Activated effector memory CD4-positive, alpha-beta T cell treated with anti-CD3 and anti-CD28 coated beads, Interleukin-2, amount 50 U/mL, for 16 hours (primary cell): ENCODE measurements at regions not wholly inside any gene's neighbourhood (a gene's known extent, or its start where the extent isn't known, plus 50 kb on each side); places are given as distances from the start of the nearest gene placed in this dataset.

Experiments
- DNase-seq: peaks from one replicate; pipeline ENCODE4 v3.0.0-alpha.2; 2020

DNA sequence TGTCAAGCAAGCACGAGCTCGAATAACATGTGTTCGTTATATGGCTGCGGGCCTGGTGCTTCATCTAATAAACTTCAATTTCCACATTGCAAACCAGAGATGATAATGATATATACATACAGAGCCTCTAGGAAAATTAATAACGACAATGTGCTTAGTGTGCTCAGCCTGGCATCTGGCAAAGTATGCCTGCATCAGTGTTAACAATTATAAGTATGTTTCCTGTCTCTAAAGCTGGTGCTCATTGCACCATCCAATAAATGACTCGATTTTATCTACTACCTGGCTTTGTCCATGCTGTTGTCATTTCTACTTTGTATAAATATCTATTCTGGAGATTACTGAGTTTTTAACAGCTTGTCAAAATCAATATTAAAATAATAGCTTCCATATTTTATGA, 1402.6 kb downstream of the MRPL39 start:
- DNase-seq = no peak

DNA sequence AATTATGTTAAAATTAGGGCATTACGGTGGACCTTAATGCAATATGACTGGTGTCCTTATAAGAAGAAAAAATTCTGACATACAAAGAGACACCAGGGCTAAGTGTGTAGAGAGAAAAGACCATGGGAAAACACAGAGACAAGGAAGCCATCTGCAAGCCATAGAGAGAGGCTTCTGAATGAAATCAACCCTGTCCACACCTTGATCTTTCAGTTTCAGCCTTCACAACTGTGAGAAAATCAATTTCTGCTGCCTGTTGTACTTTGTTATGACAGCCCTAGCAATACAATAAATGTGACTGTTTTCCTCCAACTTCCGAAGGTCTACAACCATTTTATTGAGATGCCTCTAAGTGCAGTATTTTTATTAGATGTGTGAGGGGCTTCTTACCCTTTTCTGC, 1407.2 kb downstream of the MRPL39 start:
- no peak for DNase-seq

DNA sequence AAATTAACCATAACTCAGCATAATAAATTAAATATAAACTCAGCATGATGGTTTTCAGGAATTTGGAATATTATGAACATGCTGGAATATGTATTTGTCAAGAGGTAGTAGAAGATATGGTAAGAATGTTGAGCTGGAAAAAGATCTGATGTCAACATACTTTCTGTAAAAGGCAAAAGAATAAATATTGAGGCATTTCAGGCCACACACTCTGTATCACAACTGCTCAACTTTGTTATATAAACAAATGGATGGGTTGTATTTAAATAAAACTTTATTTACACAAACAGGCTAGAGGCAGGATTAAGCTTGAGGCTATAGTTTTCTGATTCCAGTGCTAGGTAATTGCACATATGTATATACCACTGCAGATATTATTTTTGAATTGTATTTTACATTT, 1409.4 kb downstream of the MRPL39 start:
- DNase-seq = no peak

DNA sequence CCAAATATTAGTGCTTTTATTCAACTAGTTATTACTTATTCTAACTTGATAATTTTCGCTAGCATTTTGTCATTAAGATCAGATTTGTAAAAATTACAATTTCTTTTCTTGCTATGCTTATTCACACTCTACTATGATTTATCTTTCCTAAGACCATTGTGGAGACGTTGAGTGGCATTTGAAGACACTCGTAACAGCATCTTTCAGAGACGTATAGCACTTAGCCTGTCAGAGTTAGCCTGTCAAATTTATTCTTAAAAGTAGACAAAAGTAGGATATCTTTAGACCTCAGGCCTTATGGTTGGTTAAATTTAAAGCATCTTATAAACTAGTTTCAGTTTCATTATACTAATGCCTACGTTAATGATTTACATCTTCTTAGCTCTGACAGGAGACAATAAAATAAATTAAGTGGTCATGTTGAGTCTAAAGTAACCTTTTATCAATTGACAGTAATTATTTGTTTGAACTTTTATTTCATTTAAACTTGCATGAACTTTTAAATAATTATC, 1410.1 kb downstream of the MRPL39 start:
- DNase-seq = no peak

GRCh38 chr21:24188506-24188905, 1418.8 kb downstream of the MRPL39 start:
- DNase-seq = no peak

DNA sequence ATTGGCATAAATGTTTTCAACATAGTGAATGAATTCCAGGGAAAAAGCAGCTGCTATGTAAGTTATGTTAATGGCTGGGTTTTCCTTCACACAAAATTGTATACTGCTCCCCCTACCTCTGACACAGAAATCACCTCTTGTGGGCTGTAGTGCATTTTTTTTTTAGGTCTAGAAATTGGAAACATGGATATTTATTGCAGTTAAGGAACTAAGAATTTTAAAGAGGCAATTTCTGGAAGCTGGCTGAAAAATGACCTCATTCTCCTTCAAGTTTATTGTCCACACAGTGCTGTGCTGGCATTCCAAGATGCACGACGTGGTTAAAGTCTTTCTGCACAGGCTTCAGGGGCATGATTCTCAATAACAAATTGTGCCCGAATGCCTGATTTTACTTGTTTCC, 1424.2 kb downstream of the MRPL39 start:
- DNase-seq = no peak

- DNase-seq = no peak
Observed at GRCh38 chr21:24179110-24179509, 1428.2 kb downstream of the MRPL39 start.

GRCh38 chr21:24175106-24175505, 1432.2 kb downstream of the MRPL39 start:
- no peak for DNase-seq

- DNase-seq = no peak
Observed at GRCh38 chr21:24171736-24172135, 1435.5 kb downstream of the MRPL39 start.

GRCh38 chr21:24163539-24163938, 1443.7 kb downstream of the MRPL39 start:
- no peak for DNase-seq

GRCh38 chr21:24160528-24160927, 1446.8 kb downstream of the MRPL39 start:
- DNase-seq = no peak

DNA sequence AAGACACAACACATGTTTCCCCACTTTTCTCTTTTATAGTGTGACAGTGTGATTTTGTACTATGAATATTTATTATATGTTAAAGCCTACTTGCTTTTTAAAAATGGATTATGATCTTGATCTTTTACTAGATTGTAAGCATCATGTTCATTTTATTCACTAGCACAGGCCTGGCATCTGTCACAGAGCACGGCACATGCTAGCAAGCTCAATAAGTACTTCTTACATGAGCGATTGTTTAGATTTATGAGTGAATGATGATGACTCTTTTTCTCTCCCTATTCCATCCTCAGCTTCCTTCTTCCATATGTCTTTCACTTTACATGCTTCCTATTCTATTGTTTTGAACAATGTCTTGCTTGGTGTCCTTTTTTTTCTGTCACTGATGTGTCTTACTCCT, 1454.1 kb downstream of the MRPL39 start:
- DNase-seq = no peak

DNA sequence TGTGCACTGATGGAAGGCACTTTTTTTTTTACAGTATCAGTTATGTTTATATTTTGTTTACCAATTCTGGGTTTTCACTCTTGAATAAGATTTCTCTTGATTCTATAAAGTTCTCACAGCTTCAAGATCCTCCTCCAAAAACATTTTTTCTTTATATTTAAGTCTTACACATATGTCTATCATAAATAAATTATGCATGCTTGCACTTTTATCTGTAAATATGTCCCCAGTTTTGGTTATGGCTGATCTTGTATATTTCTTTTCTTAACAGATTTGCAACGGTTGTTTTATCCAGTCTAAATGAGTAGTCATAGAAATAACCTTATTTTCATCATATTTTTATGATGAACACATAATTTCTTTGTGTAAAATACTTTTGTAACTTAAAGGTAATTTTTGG, 1456.5 kb downstream of the MRPL39 start:
- no peak for DNase-seq

GRCh38 chr21:24148461-24148860, 1458.8 kb downstream of the MRPL39 start:
- DNase-seq = no peak

GRCh38 chr21:24147674-24148073, 1459.6 kb downstream of the MRPL39 start:
- DNase-seq = no peak

GRCh38 chr21:24131056-24131455, 1476.2 kb downstream of the MRPL39 start:
- DNase-seq = no peak

- DNase-seq = no peak
Observed at GRCh38 chr21:24127651-24128050, 1479.6 kb downstream of the MRPL39 start.

DNA sequence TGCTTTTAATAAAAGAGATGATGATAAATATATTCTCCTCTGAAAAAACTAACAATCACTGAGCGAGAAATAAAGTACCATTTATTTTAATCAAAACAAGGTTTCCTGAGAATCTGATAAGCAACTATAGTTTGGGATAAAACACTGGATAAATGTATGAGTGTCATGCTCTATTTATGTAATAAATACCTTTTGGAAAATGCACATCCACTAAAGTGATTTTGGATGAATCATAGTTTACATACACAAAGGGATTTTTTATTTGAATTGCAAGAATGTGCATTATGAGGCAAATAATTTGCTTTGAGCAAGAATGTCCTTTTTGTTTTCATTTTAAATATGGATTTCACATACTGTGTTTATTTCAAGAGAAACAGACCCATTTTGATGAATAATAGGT, 1483.5 kb downstream of the MRPL39 start:
- DNase-seq = no peak

DNA sequence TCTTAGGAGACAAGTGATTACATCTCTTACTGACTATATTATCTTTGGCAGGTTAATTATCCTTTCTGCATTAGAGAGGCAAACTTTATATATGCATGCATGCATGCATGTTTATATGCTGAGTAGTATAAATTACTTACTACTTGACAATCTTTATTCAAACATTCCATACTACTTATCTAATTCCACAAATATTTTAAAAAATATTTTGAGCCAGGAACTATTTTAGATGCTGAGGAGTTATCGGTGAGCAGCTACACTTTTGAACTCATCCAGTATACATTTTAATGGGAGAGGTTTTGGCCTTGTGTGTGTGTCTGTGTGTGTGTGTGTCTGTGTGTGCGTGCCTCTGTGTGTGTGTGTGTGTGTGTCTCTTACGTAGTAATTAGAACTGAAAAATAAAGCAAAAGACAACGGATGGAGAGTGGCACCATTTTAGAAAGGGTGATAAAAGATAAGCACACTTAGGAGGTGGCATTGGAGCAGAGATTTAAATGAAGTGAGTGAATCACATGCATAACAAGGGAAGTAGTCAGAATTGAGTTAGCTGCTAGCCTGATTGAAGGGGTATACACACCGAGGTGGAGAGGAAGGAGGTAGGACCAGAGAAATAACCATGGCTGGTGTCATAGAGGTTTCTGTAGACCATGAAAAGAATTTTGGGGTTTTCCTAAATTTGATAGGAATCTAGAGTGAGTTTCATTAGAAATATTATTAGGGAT, 1488.4 kb downstream of the MRPL39 start:
- no peak for DNase-seq

- DNase-seq = no peak
Observed at GRCh38 chr21:24115141-24115540, 1492.1 kb downstream of the MRPL39 start.

- DNase-seq = no peak
Observed at GRCh38 chr21:24112020-24112419, 1495.3 kb downstream of the MRPL39 start.

- no peak for DNase-seq
Observed at GRCh38 chr21:24110846-24111245, 1496.4 kb downstream of the MRPL39 start.

DNA sequence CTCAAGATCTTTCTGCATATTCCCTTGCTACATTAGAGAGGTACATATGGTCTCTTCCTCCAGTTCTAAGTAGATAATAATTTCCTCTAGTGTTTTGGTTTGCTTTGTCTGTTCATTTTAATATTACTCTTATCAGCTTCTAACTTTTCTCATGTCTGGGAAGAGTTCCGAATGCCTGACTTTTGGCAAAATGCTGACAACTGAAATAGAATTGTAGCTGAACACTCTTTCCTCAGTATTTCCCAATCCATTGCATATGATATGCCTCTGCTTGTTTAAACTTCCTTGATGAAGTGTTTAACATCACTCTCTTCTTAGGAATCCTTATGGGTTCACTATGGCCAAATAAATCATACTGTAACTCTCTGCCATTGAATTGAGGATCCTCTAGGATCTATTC, 1510.1 kb downstream of the MRPL39 start:
- no peak for DNase-seq

- DNase-seq = no peak
Observed at GRCh38 chr21:24096651-24097050, 1510.6 kb downstream of the MRPL39 start.

GRCh38 chr21:24093032-24093431, 1514.2 kb downstream of the MRPL39 start:
- DNase-seq = no peak
